Naive thymus-derived CD8-positive, alpha-beta T cell (primary cell): ENCODE measurements at regions not wholly inside any gene's neighbourhood (a gene's known extent, or its start where the extent isn't known, plus 50 kb on each side); places are given as distances from the start of the nearest gene placed in this dataset.

ENCODE experiments used
- ATAC-seq, 2 donors: fragments of 150-1000 bp; cut with Tn5 transposase in 1 of 2; sonication (Bioruptor Pico), chemical (Tn5 transposase) in 1 of 2; 1 replicate in 1 of 2; 2 replicates in 1 of 2; pipeline ENCODE4 v1.10.0; 2021; ENCODE audit warnings: mild to moderate bottlenecking in 2 of 2, moderate library complexity in 2 of 2
- POLR2A ChIA-PET: fragments of 350-600 bp; sonication (Branson Sonifier 250); formaldehyde crosslinking; loops from one replicate; lab custom pipeline; 2021; ENCODE audit warnings: antibody characterized with exemption; lab: Charles Lee
- DNase-seq, 10 donors: peaks; one replicate each; pipeline versions ENCODE4 v3.0.0 to v3.0.0-alpha.2; 2020 to 2022
- H3K27ac Mint-ChIP-seq, 10 donors: one replicate each; pipeline ENCODE4 v1.8.0; 2020 to 2022; ENCODE audit warnings: mild to moderate bottlenecking in 10 of 10, mixed read lengths in 10 of 10, moderate library complexity in 4 of 10, inconsistent platforms in 1 of 10
- H3K27me3 Mint-ChIP-seq, 5 donors: one replicate each; pipeline ENCODE4 v1.8.0; 2021 to 2022; ENCODE audit warnings: mixed read lengths in 5 of 5
- H3K36me3 Mint-ChIP-seq, 3 donors: one replicate each; pipeline ENCODE4 v1.8.0; 2020 to 2022; ENCODE audit warnings: mixed read lengths in 3 of 3, mild to moderate bottlenecking in 2 of 3, inconsistent platforms in 1 of 3
- H3K4me1 Mint-ChIP-seq, 4 donors: one replicate each; pipeline ENCODE4 v1.8.0; 2021 to 2022; ENCODE audit warnings: mixed read lengths in 4 of 4
- H3K4me3 Mint-ChIP-seq, 10 donors: one replicate each; pipeline ENCODE4 v1.8.0; 2020 to 2022; ENCODE audit warnings: mild to moderate bottlenecking in 10 of 10, mixed read lengths in 10 of 10, moderate library complexity in 6 of 10, inconsistent platforms in 1 of 10
- H3K9me3 Mint-ChIP-seq, 9 donors: one replicate each; pipeline ENCODE4 v1.8.0; 2020 to 2022; ENCODE audit warnings: mixed read lengths in 9 of 9, mild to moderate bottlenecking in 3 of 9, inconsistent platforms in 1 of 9, moderate library complexity in 1 of 9

GRCh38 chr4:135359128-135359527 is 1157.5 kb upstream of the PABPC4L start:
- no peak overlapping the region for H3K4me3 Mint-ChIP-seq
- H3K27ac Mint-ChIP-seq: no peak overlapping the region
- H3K4me1 Mint-ChIP-seq: no peaks in the 10 kb centered on the region
- POLR2A ChIA-PET: no interaction called here
- H3K9me3 Mint-ChIP-seq: peaks cover 0 to 6% (median 0%) of the 10 kb centered on the region in 9 donors
- ATAC-seq (no peak), DNase-seq (no peak)
- H3K27me3 Mint-ChIP-seq: no peaks in the 10 kb centered on the region
- no peaks in the 10 kb centered on the region for H3K36me3 Mint-ChIP-seq

- Mint-ChIP-seq H3K27me3 (no peaks in the 10 kb centered on the region), H3K27ac (no peak overlapping the region), H3K36me3 (no peaks in the 10 kb centered on the region), H3K9me3 (peaks cover 0 to 6% (median 0%) of the 10 kb centered on the region in 9 donors), H3K4me1 (no peaks in the 10 kb centered on the region), H3K4me3 (no peak overlapping the region)
- ATAC-seq (no peak), DNase-seq (no peak)
- POLR2A ChIA-PET: no interaction called here
These were observed 1155.5 kb upstream of the PABPC4L start for GRCh38 chr4:135357091-135357490.

GRCh38 chr4:135354876-135355275 is 1153.3 kb upstream of the PABPC4L start:
- Mint-ChIP-seq H3K4me1 (no peaks in the 10 kb centered on the region), H3K27me3 (no peaks in the 10 kb centered on the region), H3K9me3 (peaks cover 0 to 6% (median 0%) of the 10 kb centered on the region in 9 donors), H3K4me3 (no peak overlapping the region), H3K27ac (no peak overlapping the region), H3K36me3 (no peaks in the 10 kb centered on the region)
- DNase-seq: no peak
- ATAC-seq: no peak
- POLR2A ChIA-PET: no interaction called here

- no peaks in the 10 kb centered on the region for H3K27me3 Mint-ChIP-seq
- H3K27ac Mint-ChIP-seq: no peak overlapping the region
- H3K4me3 Mint-ChIP-seq: no peak overlapping the region
- no peak for DNase-seq
- POLR2A ChIA-PET: no interaction called here
- no peak for ATAC-seq
- no peaks in the 10 kb centered on the region for H3K36me3 Mint-ChIP-seq
- H3K9me3 Mint-ChIP-seq: peaks cover 0 to 4% (median 0%) of the 10 kb centered on the region in 9 donors
- H3K4me1 Mint-ChIP-seq: no peaks in the 10 kb centered on the region
These were observed 1151.4 kb upstream of the PABPC4L start for GRCh38 chr4:135353008-135353407.

GRCh38 chr4:135344492-135344891 is 1142.9 kb upstream of the PABPC4L start:
- Mint-ChIP-seq H3K36me3 (no peaks in the 10 kb centered on the region), H3K27ac (no peak overlapping the region), H3K4me1 (no peaks in the 10 kb centered on the region), H3K4me3 (no peak overlapping the region), H3K9me3 (peaks cover 0 to 9% (median 3%) of the 10 kb centered on the region in 9 donors), H3K27me3 (no peaks in the 10 kb centered on the region)
- DNase-seq (no peak), ATAC-seq (no peak)
- POLR2A ChIA-PET: no interaction called here

GRCh38 chr4:135338181-135338580 is 1136.6 kb upstream of the PABPC4L start:
- Mint-ChIP-seq H3K4me3 (no peak overlapping the region), H3K27me3 (no peaks in the 10 kb centered on the region), H3K9me3 (peaks cover 0 to 6% (median 0%) of the 10 kb centered on the region in 9 donors), H3K27ac (no peak overlapping the region), H3K4me1 (no peaks in the 10 kb centered on the region), H3K36me3 (no peaks in the 10 kb centered on the region)
- DNase-seq (no peak), ATAC-seq (no peak)
- POLR2A ChIA-PET: no interaction called here

- H3K36me3 Mint-ChIP-seq: no peaks in the 10 kb centered on the region
- H3K9me3 Mint-ChIP-seq: peaks cover 0 to 16% (median 8%) of the 10 kb centered on the region in 9 donors
- H3K27ac Mint-ChIP-seq: no peak overlapping the region
- DNase-seq: no peak
- no peak for ATAC-seq
- no peak overlapping the region for H3K4me3 Mint-ChIP-seq
- H3K4me1 Mint-ChIP-seq: no peaks in the 10 kb centered on the region
- POLR2A ChIA-PET: no interaction called here
- no peaks in the 10 kb centered on the region for H3K27me3 Mint-ChIP-seq
These were observed 1123.7 kb upstream of the PABPC4L start for GRCh38 chr4:135325264-135325663.

- DNase-seq: no peak
- no peak overlapping the region for H3K27ac Mint-ChIP-seq
- no peaks in the 10 kb centered on the region for H3K4me1 Mint-ChIP-seq
- no peak overlapping the region for H3K4me3 Mint-ChIP-seq
- POLR2A ChIA-PET: no interaction called here
- peaks cover 0 to 36% (median 12%) of the 10 kb centered on the region in 9 donors for H3K9me3 Mint-ChIP-seq
- no peaks in the 10 kb centered on the region for H3K36me3 Mint-ChIP-seq
- no peak for ATAC-seq
- H3K27me3 Mint-ChIP-seq: no peaks in the 10 kb centered on the region
These were observed 1118.1 kb upstream of the PABPC4L start for GRCh38 chr4:135319685-135320084.

- Mint-ChIP-seq H3K27me3 (no peaks in the 10 kb centered on the region), H3K9me3 (peaks cover 0 to 38% (median 12%) of the 10 kb centered on the region in 9 donors), H3K4me3 (no peak overlapping the region), H3K36me3 (no peaks in the 10 kb centered on the region), H3K27ac (no peak overlapping the region), H3K4me1 (no peaks in the 10 kb centered on the region)
- ATAC-seq (no peak), DNase-seq (no peak)
- POLR2A ChIA-PET: no interaction called here
These were observed 1114.7 kb upstream of the PABPC4L start for GRCh38 chr4:135316266-135316779.

- H3K27ac Mint-ChIP-seq: no peak overlapping the region
- H3K4me3 Mint-ChIP-seq: no peak overlapping the region
- no peaks in the 10 kb centered on the region for H3K4me1 Mint-ChIP-seq
- POLR2A ChIA-PET: no interaction called here
- no peak for DNase-seq
- no peaks in the 10 kb centered on the region for H3K36me3 Mint-ChIP-seq
- no peaks in the 10 kb centered on the region for H3K27me3 Mint-ChIP-seq
- no peak for ATAC-seq
- peaks cover 0 to 18% (median 4%) of the 10 kb centered on the region in 9 donors for H3K9me3 Mint-ChIP-seq
These were observed 1088.5 kb upstream of the PABPC4L start for GRCh38 chr4:135290136-135290535.

GRCh38 chr4:135283934-135284333 is 1082.3 kb upstream of the PABPC4L start:
- Mint-ChIP-seq H3K27me3 (no peaks in the 10 kb centered on the region), H3K27ac (no peak overlapping the region), H3K36me3 (no peaks in the 10 kb centered on the region), H3K4me1 (no peaks in the 10 kb centered on the region), H3K4me3 (no peak overlapping the region), H3K9me3 (peaks cover 0 to 29% (median 0%) of the 10 kb centered on the region in 9 donors)
- POLR2A ChIA-PET: no interaction called here
- no peak for DNase-seq
- ATAC-seq: no peak

- Mint-ChIP-seq H3K27me3 (no peaks in the 10 kb centered on the region), H3K36me3 (no peaks in the 10 kb centered on the region), H3K4me1 (no peaks in the 10 kb centered on the region), H3K27ac (no peak overlapping the region), H3K9me3 (peaks cover 0 to 29% (median 2%) of the 10 kb centered on the region in 9 donors), H3K4me3 (no peak overlapping the region)
- POLR2A ChIA-PET: no interaction called here
- DNase-seq (no peak), ATAC-seq (no peak)
These were observed 1081.1 kb upstream of the PABPC4L start for GRCh38 chr4:135282676-135283075.

GRCh38 chr4:135281230-135281629 is 1079.6 kb upstream of the PABPC4L start:
- POLR2A ChIA-PET: no interaction called here

GRCh38 chr4:135277980-135278315 is 1076.4 kb upstream of the PABPC4L start:
- POLR2A ChIA-PET: no interaction called here
- Mint-ChIP-seq H3K4me3 (no peak overlapping the region), H3K36me3 (no peaks in the 10 kb centered on the region), H3K9me3 (peaks cover 0 to 14% (median 1%) of the 10 kb centered on the region in 9 donors), H3K27me3 (no peaks in the 10 kb centered on the region), H3K4me1 (no peaks in the 10 kb centered on the region), H3K27ac (no peak overlapping the region)
- no peak for ATAC-seq
- DNase-seq: no peak

More at GRCh38 chr4:135281230-135281629, 1079.6 kb upstream of the PABPC4L start:
- H3K27me3 Mint-ChIP-seq: no peaks in the 10 kb centered on the region
- no peak overlapping the region for H3K4me3 Mint-ChIP-seq
- no peak for DNase-seq
- no peak overlapping the region for H3K27ac Mint-ChIP-seq
- no peak for ATAC-seq
- no peaks in the 10 kb centered on the region for H3K36me3 Mint-ChIP-seq
- peaks cover 0 to 29% (median 0%) of the 10 kb centered on the region in 9 donors for H3K9me3 Mint-ChIP-seq
- no peaks in the 10 kb centered on the region for H3K4me1 Mint-ChIP-seq
